OCI-LY1 (cell line): ENCODE measurements at regions not wholly inside any gene's neighbourhood (a gene's known extent, or its start where the extent isn't known, plus 50 kb on each side); places are given as distances from the start of the nearest gene placed in this dataset.

ENCODE experiments used
- H2AFZ ChIP-seq: fragments of 200-600 bp; sonication (generic), shearing (Covaris generic); 2 replicates; pipeline ENCODE4 v1.6.0; 2014; ENCODE audit warnings: antibody characterized with exemption, mild to moderate bottlenecking, low read length
- H3F3A ChIP-seq: fragments of 200-600 bp; sonication (generic), shearing (Covaris generic); 2 replicates; pipeline ENCODE4 v1.6.0; 2014; ENCODE audit warnings: mild to moderate bottlenecking, antibody characterized with exemption, low read length, moderate library complexity; ENCODE audit not compliant: insufficient read depth
- H3K27ac ChIP-seq: fragments of 200-600 bp; sonication (generic); 2 replicates; pipeline ENCODE4 v1.5.1; 2014; ENCODE audit warnings: low read length, mixed run types, mild to moderate bottlenecking, low read depth; ENCODE audit not compliant: poor library complexity, severe bottlenecking
- H3K27me3 ChIP-seq: fragments of 200-600 bp; sonication (generic); 2 replicates; pipeline ENCODE4 v1.6.0; 2014; ENCODE audit warnings: antibody characterized with exemption, mild to moderate bottlenecking, low read length, moderate library complexity; ENCODE audit not compliant: insufficient read depth
- H3K36me3 ChIP-seq: fragments of 200-600 bp; sonication (generic); 2 replicates; pipeline ENCODE4 v1.6.1; 2014; ENCODE audit warnings: mild to moderate bottlenecking, antibody characterized with exemption, low read length, moderate library complexity, mixed read lengths; ENCODE audit not compliant: insufficient read depth
- H3K4me1 ChIP-seq: fragments of 200-600 bp; sonication (generic); 2 replicates; pipeline ENCODE4 v1.5.1; 2014; ENCODE audit warnings: mild to moderate bottlenecking, low read length, moderate library complexity; ENCODE audit not compliant: insufficient read depth, severe bottlenecking
- H3K4me2 ChIP-seq: fragments of 200-600 bp; sonication (generic), shearing (Covaris generic); 2 replicates; pipeline ENCODE4 v1.6.1; 2014; ENCODE audit warnings: low read length
- H3K4me3 ChIP-seq: fragments of 200-600 bp; sonication (generic); 2 replicates; pipeline ENCODE4 v1.5.1; 2014; ENCODE audit warnings: low read length, low read depth, mild to moderate bottlenecking, mixed read lengths; ENCODE audit not compliant: poor library complexity, severe bottlenecking
- H3K79me2 ChIP-seq: fragments of 200-600 bp; shearing (Covaris generic); 2 replicates; pipeline ENCODE4 v1.6.1; 2016; ENCODE audit warnings: mixed run types, low read length, mixed read lengths; ENCODE audit not compliant: insufficient read depth
- H3K9ac ChIP-seq: fragments of 200-600 bp; sonication (generic), shearing (Covaris generic); 2 replicates; pipeline ENCODE4 v1.6.1; 2014; ENCODE audit warnings: mild to moderate bottlenecking, low read length, mixed read lengths
- H3K9me2 ChIP-seq: fragments of 200-600 bp; sonication (generic), shearing (Covaris generic); 2 replicates; pipeline ENCODE4 v1.6.1; 2014; ENCODE audit warnings: low read depth, mild to moderate bottlenecking, low read length, mixed read lengths
- H3K9me3 ChIP-seq: fragments of 200-600 bp; shearing (Covaris generic); 2 replicates; pipeline ENCODE4 v1.6.1; 2014; ENCODE audit warnings: low read length, mixed read lengths
- H4K20me1 ChIP-seq: fragments of 200-600 bp; sonication (generic), shearing (Covaris generic); 2 replicates; pipeline ENCODE4 v1.6.0; 2016; ENCODE audit warnings: mild to moderate bottlenecking, low read length; ENCODE audit not compliant: insufficient read depth
- EZH2 ChIP-seq: fragments of 200-600 bp; sonication (generic), shearing (Covaris generic); IDR thresholded peaks from 2 replicates; pipeline ENCODE4 v1.8.0; 2017; ENCODE audit warnings: borderline replicate concordance, mixed run types, mild to moderate bottlenecking, antibody characterized with exemption, low read length, moderate library complexity, mixed read lengths
- TF ChIP-seq, protein P1 (sequence below): fragments of 200-600 bp; sonication (generic), shearing (Covaris generic); IDR thresholded peaks from 2 replicates; pipeline ENCODE4 v1.5.1; 2017; ENCODE audit warnings: mild to moderate bottlenecking, antibody characterized with exemption, low read length, moderate library complexity, mixed read lengths

DNA sequence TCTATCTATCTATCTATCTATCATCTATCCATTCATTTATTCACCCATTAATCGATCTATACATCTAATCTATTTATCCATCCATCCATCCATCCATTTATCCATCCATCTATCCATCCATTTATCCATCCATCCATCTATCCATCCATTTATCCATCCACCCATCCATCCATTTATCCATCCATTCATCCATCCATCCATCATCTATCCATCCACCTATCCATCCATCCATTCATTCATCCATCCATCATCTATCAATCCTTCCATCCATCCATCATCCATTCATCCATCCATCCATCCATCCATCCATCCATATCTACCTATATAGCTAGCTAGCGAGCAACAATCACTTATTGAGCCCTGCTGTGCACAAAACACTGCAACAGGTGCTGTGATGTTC, 953.1 kb upstream of the ZNF722 start:
- no peak overlapping the region for H3K9ac ChIP-seq
- H3K9me2 ChIP-seq = no peaks in the 10 kb centered on the region
- no peak overlapping the region for H3K27ac ChIP-seq
- no peak overlapping the region for H3K4me3 ChIP-seq
- H2AFZ ChIP-seq = no peak overlapping the region
- no peaks in the 10 kb centered on the region for H3K79me2 ChIP-seq
- H3K4me1 ChIP-seq = no peaks in the 10 kb centered on the region
- no peaks in the 10 kb centered on the region for H3K27me3 ChIP-seq
- no peak for TF ChIP-seq EZH2
- TF ChIP-seq, protein P1, sequence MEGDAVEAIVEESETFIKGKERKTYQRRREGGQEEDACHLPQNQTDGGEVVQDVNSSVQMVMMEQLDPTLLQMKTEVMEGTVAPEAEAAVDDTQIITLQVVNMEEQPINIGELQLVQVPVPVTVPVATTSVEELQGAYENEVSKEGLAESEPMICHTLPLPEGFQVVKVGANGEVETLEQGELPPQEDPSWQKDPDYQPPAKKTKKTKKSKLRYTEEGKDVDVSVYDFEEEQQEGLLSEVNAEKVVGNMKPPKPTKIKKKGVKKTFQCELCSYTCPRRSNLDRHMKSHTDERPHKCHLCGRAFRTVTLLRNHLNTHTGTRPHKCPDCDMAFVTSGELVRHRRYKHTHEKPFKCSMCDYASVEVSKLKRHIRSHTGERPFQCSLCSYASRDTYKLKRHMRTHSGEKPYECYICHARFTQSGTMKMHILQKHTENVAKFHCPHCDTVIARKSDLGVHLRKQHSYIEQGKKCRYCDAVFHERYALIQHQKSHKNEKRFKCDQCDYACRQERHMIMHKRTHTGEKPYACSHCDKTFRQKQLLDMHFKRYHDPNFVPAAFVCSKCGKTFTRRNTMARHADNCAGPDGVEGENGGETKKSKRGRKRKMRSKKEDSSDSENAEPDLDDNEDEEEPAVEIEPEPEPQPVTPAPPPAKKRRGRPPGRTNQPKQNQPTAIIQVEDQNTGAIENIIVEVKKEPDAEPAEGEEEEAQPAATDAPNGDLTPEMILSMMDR = no peak
- H3K9me3 ChIP-seq = no peaks in the 10 kb centered on the region
- H3K36me3 ChIP-seq = no peaks in the 10 kb centered on the region
- no peaks in the 10 kb centered on the region for H3F3A ChIP-seq
- no peaks in the 10 kb centered on the region for H4K20me1 ChIP-seq
- H3K4me2 ChIP-seq = no peak overlapping the region

DNA sequence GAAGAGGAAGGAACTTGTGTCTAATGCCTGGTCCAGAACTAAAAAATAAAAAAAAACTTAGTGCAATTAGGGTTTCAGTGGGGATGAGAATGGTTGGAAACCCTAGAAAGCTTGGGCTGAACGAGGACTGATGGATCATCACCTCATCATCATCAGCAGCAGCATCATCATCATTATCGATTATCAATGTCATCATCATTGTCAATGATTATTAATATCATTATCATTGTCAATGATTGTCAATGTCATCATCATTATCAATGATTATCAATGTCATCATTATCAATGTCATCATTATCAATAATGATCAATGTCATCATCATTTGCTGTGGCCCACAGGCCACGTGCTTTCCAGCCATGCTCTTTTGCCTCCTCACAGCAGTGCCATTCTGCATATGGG, 952.0 kb upstream of the ZNF722 start:
- Histone ChIP-seq H3K9me3 (no peaks in the 10 kb centered on the region), H3K27ac (no peak overlapping the region), H2AFZ (no peak overlapping the region), H3K4me2 (no peak overlapping the region), H4K20me1 (no peaks in the 10 kb centered on the region), H3K4me3 (no peak overlapping the region), H3F3A (no peaks in the 10 kb centered on the region), H3K4me1 (no peaks in the 10 kb centered on the region), H3K36me3 (no peaks in the 10 kb centered on the region), H3K9me2 (no peaks in the 10 kb centered on the region), H3K27me3 (no peaks in the 10 kb centered on the region), H3K9ac (no peak overlapping the region), H3K79me2 (no peaks in the 10 kb centered on the region)
- TF ChIP-seq, protein P1 = no peak
- TF ChIP-seq EZH2 = no peak

DNA sequence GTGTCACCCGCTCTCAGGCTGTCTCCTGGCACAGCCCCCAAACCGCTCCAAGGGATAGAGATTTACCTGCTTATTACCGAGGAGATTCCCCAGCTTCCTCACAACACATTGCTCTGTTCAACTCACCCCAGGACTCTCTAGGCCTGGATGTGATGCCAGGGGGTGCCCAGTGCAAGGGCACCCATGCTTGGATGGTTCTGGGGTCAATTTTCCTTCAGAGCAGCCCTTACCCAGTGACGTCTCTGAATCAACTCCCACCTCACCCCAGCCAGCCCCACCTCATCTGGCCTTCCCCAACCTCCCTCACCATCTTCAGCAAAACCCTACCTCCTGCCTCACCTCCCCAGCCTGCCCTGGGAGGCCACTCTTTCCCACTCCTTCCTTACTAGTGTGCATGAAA, 951.6 kb upstream of the ZNF722 start:
- H3K4me3 ChIP-seq = no peak overlapping the region
- no peaks in the 10 kb centered on the region for H3F3A ChIP-seq
- no peak overlapping the region for H3K4me2 ChIP-seq
- H3K9ac ChIP-seq = no peak overlapping the region
- H3K9me3 ChIP-seq = no peaks in the 10 kb centered on the region
- no peaks in the 10 kb centered on the region for H3K9me2 ChIP-seq
- no peaks in the 10 kb centered on the region for H3K36me3 ChIP-seq
- H3K27ac ChIP-seq = no peak overlapping the region
- H3K4me1 ChIP-seq = no peaks in the 10 kb centered on the region
- TF ChIP-seq EZH2 = no peak
- TF ChIP-seq, protein P1 = no peak
- H2AFZ ChIP-seq = no peak overlapping the region
- no peaks in the 10 kb centered on the region for H3K79me2 ChIP-seq
- no peaks in the 10 kb centered on the region for H3K27me3 ChIP-seq
- no peaks in the 10 kb centered on the region for H4K20me1 ChIP-seq
